GM19452 (cell line): ENCODE measurements at regions not wholly inside any gene's neighbourhood (a gene's known extent, or its start where the extent isn't known, plus 50 kb on each side); places are given as distances from the start of the nearest gene placed in this dataset.

Source experiments
- ATAC-seq: cut with Tn5 transposase; IDR thresholded peaks from one replicate; pipeline ENCODE4 v1.9.1; 2021; ENCODE audit not compliant: unreplicated experiment

DNA sequence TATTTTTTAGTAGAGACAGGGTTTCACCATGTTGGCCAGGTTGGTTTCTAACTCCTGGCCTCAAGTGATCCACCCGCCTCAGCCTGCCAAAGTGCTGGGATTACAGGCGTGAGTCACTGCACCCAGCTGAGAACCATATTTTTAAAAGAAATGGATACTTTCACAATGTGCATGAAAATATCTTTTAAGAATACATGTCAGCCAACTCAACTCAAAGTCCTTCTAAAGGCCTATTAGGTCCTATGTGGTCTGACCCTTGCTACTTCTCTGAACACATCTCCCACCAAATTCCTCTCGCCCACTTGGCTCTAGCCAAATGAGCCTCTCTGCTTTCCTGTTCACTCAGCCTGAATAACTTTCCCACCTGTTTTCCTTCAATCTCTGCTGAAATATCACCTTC is 119.6 kb downstream of the MTX2 start:
- ATAC-seq = no peak

- ATAC-seq = no peak
These were observed 121.3 kb downstream of the MTX2 start for GRCh38 chr2:176390276-176391147.

- no peak for ATAC-seq
These were observed 121.8 kb downstream of the MTX2 start for GRCh38 chr2:176391148-176391419.

GRCh38 chr2:176392249-176392648 is 123.0 kb downstream of the MTX2 start:
- no peak for ATAC-seq

DNA sequence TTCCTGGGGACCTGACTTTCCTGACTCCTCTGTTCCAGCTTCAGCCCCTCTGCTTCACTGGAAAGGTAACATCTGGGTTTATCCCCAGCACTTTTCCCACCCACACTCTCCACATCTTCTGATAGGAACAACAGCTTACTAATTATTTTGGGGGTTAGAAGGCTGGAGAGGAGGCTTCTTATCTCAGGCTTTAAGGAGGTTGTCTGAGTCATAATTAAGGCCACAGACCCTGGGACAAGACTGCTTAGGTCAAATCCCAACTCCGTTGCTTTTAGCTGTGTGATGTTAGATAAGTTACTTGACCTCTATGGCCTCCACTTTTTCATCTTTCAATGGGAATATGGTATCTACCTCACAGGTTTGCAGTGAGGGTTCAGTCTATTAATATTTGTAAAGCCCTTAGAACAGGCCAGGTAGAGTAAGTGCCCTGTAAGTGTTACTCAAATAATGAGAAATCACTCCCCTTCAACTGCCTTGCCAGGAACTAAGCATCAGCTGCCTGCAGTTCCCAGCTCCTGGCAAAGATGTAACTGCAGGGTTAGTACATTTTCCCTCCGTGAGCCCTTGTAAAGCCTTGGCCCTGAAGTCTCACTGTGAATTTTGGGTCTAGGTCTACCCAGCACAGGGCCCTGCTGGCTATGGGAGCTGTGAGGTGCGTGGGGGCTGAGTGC is 123.6 kb downstream of the MTX2 start:
- ATAC-seq = no peak

- no peak for ATAC-seq
These were observed 126.1 kb downstream of the MTX2 start for GRCh38 chr2:176395273-176395854.

- no peak for ATAC-seq
These were observed 129.2 kb downstream of the MTX2 start for GRCh38 chr2:176398243-176399073.

DNA sequence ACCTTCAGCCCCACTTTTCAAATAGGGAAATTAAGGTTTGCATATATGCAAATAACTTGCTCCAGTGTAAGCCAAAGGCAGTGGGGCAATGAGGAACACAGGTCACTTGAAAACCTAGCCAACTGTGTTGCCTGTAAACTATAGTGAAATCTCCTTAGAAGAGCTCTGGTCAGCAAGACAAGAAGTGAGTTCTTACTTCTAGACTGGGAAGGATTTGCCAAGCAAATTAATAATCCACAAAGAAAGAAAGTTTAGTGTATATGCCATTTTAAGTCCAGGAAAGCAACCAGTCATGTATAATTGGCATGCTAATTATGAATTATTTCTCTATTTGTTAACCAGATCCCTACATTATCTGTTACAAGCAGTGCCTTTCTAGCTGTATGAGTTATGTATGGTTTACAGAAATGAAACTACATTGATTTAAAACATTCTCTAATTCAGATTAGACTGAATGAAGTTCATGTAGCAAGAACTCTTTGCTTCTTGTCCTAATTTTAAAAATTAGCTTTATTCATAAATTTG is 129.9 kb downstream of the MTX2 start:
- no peak for ATAC-seq

GRCh38 chr2:176405477-176405876 is 136.2 kb downstream of the MTX2 start:
- ATAC-seq = peak; percentile 84

- ATAC-seq = no peak
These were observed 138.5 kb downstream of the MTX2 start for GRCh38 chr2:176407706-176408105.

DNA sequence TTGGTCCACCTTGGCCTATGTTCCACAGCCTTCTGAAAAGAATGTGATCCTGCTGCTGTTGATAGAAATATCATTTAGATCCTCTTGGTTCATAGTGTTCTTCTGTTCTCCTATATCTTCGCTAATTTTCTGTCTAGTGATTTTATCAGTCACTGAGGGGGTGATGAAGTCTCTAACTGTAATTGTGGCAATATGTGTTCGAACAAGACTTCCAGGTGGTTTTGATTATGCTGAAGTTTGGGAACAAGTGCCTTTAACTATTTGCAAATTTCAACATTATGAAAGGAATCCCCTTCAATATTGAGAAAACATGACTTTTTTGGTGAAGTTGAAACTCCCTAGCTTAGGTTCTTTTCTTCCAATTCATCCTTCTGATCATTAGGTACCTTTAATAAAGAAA is 140.4 kb downstream of the MTX2 start:
- ATAC-seq = no peak

- no peak for ATAC-seq
These were observed 142.9 kb downstream of the MTX2 start for GRCh38 chr2:176412136-176412535.

DNA sequence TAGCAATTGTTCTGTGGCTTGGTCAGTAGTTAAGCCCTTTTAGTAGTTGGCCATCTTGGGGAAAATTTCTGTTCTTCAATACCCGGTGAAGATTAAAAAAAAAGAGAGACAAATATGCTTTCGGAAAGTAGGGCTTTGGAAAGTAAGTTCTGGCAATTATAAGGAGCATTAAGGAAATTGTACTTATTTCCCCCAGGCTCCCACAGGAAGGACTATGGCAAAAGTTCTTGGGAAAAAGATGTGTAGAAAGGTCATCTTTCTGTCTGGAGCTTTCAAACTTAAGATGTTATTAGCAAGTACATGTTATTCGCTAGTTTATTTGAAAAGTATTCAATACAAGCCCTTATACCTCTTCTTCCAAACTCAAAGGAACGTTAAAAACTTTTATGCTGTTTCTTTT is 144.5 kb downstream of the MTX2 start:
- no peak for ATAC-seq

DNA sequence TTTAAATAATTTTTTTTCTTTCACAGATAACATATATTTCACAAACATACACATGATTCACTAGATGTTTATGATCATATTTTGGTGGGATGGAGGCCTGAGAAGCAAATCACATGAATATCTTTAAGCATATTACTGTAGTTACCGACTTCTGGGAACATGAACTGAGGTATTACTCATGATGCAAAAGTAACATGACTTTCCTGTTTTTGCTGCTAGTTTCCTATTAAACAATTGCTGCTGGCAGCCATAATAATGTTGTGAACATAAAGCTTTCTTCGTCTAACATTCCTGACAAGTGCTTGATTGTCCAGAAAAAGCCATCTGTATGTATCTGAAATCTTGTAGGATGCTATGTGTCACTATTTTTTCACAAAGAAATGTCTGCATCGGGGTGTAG is 145.4 kb downstream of the MTX2 start:
- ATAC-seq = no peak

DNA sequence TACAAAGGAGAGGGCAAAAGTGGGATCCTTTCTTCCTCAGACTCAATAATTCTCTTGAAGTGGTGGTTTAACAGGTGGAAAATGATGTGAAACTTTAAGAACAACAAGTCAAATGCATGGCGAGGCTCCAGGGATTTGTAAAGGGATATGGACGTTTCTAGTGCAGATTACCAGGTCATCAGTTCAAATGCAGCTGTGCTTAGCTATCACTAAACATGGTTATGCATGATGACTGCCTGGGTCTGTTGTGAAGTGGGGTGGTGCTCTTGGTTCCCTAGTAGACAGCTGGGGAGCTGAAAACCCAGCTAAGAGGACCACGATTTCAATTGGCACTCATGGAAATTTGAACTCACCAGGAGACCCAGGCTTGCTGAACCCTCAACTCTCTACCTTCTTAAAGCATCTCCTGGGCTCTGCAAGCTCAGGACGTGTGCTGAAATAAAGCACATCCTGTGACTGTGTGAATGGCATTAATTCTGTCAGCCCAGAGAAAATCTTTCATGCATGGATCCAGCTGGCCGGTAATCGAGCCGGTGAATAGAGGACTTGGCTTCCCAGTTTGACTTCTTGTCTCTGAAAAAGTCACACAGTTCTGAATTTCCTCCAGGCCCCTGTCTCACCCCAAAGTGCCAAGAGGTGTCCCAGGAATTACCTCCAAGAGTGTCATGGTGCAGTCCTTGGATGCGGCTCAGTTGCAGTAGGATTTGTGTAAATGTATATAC is 146.1 kb downstream of the MTX2 start:
- ATAC-seq = no peak

DNA sequence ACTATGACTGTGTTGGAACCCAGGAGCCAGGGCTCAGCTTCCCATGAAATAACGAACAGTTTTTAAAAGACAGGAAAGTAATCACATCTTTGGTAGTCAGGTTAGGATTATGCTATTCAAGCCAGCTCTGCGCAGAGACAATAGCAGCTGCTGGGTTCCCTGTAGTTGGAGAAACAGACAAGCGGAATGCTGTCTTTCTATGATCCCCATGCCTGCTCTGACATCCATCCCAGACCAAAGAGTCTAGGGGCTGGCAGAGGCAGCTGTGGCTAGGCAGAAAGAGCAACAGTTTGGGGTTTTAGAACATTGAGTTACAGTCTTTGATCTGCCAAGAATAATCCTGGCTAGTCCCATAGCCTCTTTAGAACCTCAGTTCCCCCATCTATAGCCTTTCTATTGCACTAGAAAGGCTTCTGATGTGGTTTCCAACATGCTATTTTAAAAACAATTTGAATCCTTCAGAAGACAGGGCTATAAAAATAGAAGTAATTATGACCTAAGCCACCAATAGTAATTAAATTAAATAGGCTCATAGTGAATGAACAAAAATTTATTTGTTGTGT is 146.8 kb downstream of the MTX2 start:
- no peak for ATAC-seq

- no peak for ATAC-seq
These were observed 149.5 kb downstream of the MTX2 start for GRCh38 chr2:176418768-176419167.

GRCh38 chr2:176419591-176420071 is 150.4 kb downstream of the MTX2 start:
- no peak for ATAC-seq

- ATAC-seq = no peak
These were observed 152.2 kb downstream of the MTX2 start for GRCh38 chr2:176421297-176422050.
